ENCODE measurements at regions not wholly inside any gene's neighbourhood (a gene's known extent, or its start where the extent isn't known, plus 50 kb on each side); places are given as distances from the start of the nearest gene placed in this dataset.

DNA sequence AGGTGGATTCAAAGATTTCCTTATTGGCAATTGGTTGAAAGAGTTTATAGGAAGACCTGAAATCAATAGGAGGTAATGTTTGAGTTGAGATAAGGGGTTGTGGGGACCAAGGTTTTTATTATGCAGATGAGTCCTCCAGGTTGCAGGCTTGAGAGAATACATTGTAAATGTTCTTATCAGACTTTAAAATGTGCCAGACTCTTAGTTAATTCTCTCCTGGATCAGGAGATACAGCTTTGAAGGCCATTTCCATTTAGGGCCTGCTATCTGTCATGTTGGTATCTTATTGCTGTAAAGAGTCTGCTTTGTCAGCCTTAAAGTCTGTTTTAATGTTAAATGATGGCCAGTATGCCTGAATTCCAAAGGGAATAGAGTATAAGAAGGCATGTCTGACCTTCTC is 61.8 kb upstream of the CALCR start:
- DNase-seq = no peak

DNA sequence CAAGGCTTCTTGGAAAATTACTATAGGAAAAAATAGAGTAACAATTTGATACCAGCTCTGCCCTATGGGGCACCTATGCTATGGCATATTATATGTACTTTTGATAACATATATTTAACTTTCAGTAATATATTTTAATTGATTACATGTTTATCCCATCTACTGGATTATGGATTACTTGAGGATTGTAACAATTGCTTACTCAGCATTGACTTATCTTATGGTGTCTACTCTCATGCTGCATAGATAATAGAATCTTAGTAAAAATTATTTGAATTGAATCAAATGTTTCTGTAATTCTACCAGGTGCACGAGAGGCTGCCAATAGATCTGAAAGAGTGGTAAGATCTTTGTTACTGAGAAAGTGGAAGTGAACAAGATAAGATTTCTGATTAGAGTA is 57.8 kb upstream of the CALCR start:
- DNase-seq = no peak

DNA sequence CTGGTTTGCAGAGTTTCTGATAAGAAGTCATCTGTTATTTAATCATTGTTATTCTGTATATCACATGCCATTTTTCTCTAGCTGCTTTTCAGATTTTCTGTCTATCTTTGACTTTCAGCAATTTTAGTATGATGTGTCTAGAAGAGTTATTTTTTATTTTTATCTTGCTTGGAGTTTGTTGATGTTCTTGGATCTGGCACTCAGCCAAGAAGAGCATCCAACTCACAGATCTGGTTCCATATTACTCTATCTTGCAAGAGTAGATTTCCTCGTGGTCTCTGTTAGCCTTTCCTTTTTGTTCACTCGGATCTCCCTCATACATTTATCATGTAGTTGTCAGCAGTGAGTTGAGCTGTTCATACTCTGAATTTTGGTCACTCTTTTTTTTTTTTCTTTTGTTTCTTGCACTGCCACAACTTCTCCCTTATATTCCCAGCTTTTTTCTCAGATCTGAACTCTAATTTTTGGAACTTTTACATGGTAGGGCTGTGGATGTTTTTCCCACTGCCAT is 54.8 kb upstream of the CALCR start:
- DNase-seq = no peak

- no peak for DNase-seq
Observed at GRCh38 chr7:93626869-93627268, 52.3 kb upstream of the CALCR start.

Measured in MV-4-11 (cell line).